ENCODE measurements at regions not wholly inside any gene's neighbourhood (a gene's known extent, or its start where the extent isn't known, plus 50 kb on each side); places are given as distances from the start of the nearest gene placed in this dataset.

DNA sequence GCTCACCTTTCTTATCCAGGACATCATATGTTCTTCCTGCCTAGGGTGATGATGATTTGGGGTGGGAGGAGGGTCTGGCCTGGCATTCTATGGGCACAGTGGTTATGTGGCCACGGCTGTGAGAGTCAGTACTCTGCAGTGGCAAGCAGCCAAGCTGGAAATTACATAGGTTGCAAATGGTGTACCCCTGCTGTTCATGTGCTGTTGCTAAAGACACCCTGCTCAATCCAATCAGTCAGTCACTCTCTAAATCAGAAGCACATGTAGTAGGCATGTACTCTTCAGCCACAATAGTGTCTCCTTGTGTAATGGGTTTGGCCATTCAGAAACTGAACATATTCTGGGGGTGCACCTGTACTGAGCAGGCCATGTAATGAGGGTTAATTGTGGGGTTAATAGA is 449.1 kb upstream of the ANKRD30A start:
- TF ChIP-seq, protein P1, sequence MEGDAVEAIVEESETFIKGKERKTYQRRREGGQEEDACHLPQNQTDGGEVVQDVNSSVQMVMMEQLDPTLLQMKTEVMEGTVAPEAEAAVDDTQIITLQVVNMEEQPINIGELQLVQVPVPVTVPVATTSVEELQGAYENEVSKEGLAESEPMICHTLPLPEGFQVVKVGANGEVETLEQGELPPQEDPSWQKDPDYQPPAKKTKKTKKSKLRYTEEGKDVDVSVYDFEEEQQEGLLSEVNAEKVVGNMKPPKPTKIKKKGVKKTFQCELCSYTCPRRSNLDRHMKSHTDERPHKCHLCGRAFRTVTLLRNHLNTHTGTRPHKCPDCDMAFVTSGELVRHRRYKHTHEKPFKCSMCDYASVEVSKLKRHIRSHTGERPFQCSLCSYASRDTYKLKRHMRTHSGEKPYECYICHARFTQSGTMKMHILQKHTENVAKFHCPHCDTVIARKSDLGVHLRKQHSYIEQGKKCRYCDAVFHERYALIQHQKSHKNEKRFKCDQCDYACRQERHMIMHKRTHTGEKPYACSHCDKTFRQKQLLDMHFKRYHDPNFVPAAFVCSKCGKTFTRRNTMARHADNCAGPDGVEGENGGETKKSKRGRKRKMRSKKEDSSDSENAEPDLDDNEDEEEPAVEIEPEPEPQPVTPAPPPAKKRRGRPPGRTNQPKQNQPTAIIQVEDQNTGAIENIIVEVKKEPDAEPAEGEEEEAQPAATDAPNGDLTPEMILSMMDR (IDR thresholded peaks at IDR 0.05; ENCODE audit: insufficient read depth, low read depth, low read length), result no peak
- no peak for TF ChIP-seq EZH2 (IDR thresholded peaks at IDR 0.05; ENCODE audit: insufficient read depth, low read length)

All from astrocyte (in vitro differentiated cells and primary cell).